Activated T-cell treated with anti-CD3 and anti-CD28 coated beads, Interleukin-2, amount 50 U/mL, for 4 hours (primary cell): ENCODE measurements at regions not wholly inside any gene's neighbourhood (a gene's known extent, or its start where the extent isn't known, plus 50 kb on each side); places are given as distances from the start of the nearest gene placed in this dataset.

Experiments
- ATAC-seq, 2 donors: fragments of 200-7000 bp; cut with Tn5 transposase; one replicate each; pipeline ENCODE4 v1.10.0; 2021
- DNase-seq: peaks from one replicate; pipeline ENCODE4 v3.0.0-alpha.2; 2020
- H3K27me3 Mint-ChIP-seq: one replicate; pipeline ENCODE4 v1.8.0; 2021; ENCODE audit warnings: low read depth, mixed read lengths
- H3K36me3 Mint-ChIP-seq: one replicate; pipeline ENCODE4 v1.8.0; 2022; ENCODE audit warnings: mixed read lengths; ENCODE audit not compliant: insufficient read depth
- H3K4me1 Mint-ChIP-seq: one replicate; pipeline ENCODE4 v1.8.0; 2021; ENCODE audit warnings: low read depth, mixed read lengths
- H3K4me3 Mint-ChIP-seq: one replicate; pipeline ENCODE4 v1.8.0; 2021; ENCODE audit warnings: mild to moderate bottlenecking, moderate library complexity, mixed read lengths
- H3K9me3 Mint-ChIP-seq: one replicate; pipeline ENCODE4 v1.8.0; 2021; ENCODE audit warnings: mixed read lengths

DNA sequence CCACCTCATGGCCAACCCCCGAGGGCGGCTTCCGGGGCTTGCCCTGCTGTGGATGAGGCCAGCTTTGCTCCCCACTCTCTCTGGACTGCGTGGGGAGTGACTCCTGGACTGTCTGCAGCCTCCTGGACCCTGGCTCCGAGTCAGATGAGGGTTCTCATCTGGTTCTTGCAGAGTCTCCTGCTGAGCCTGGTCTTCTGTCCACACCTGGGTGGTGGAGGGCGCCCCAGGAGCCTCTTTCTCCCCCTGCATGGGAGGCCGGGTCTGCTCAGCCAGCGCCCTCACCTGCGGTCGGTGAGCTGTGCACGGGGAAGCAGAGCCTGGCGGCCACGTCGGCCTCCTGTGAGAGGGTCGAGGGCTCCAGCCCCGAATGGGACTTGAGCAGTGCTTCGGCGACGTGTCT lies 78.3 kb downstream of the RTP5 start:
- Mint-ChIP-seq H3K27me3 (no peaks in the 10 kb centered on the region), H3K4me3 (no peak overlapping the region), H3K9me3 (no peaks in the 10 kb centered on the region), H3K36me3 (no peaks in the 10 kb centered on the region), H3K4me1 (no peaks in the 10 kb centered on the region)
- no peak for DNase-seq
- ATAC-seq, result no peak

DNA sequence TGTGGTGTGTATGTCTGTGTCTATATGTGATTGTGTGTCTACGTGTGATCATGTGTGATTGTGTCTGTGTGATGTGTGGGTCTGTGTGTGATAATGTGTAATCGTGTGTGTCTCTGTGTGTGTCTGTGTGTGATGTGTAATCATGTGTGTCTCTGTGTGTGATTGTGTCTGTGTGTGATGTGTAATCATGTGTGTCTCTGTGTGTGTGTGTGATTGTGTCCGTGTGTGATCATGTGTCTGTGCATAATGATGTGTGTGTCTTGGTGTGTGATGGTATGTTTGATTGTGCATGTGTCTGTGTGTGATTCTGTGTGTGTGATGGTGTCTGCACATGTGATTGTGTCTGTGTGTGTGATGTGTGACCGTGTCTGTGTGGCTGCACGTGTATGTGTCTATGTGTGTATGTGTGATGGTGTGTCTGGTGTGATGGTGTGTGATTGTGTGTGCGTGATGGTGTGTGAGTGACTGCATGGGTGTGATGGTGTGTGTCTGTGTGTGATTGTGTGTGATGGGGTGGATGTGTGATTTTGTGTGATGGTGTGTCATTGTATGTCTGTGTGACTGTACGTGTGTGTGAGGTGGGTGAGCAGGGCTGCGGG lies 78.9 kb downstream of the RTP5 start:
- Mint-ChIP-seq H3K36me3 (no peaks in the 10 kb centered on the region), H3K4me1 (no peaks in the 10 kb centered on the region), H3K4me3 (no peak overlapping the region), H3K9me3 (no peaks in the 10 kb centered on the region), H3K27me3 (no peaks in the 10 kb centered on the region)
- DNase-seq (no peak), ATAC-seq (no peak)

DNA sequence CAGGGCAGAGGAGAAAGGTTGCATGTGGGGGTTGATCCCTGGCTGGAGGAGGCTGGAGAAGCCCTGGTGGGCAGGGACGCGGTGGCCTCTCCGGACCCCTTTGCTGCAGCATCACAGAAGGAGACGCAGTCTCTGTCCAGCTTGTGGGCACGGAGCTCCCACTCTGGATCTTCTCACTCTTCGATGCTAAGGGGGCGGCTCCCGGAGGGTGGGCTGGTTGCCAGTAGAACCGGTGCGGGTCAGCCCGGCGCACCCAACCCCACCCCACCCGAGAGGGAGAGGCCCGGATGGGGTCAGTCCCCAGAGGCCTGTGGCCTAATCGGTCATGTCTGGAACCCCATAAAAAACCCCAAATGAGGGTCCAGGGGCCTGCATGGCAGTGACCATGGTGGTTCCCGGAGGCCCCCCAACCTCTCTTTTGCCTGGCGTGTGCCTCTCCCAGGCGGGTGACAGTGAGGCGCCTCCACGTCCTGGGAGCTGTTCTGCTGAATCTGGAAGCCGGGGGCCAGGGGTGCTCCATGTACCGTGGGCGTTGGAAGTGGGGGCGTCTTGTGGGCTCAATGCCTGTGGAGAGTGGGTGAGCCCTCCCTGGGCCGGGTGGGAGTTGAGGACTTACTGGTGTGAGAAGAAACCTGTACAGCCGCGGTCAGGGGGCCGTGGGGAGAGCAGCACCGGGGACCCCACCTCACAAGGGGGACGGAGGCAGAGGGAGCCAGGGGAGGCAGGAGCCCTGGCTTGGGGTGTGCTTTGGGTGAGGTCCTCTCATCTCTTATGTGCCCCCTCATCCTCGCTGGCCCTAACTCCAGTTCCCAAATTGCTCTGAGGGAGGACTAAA lies 79.6 kb downstream of the RTP5 start:
- H3K9me3 Mint-ChIP-seq, result no peaks in the 10 kb centered on the region
- ATAC-seq, result no peak

DNA sequence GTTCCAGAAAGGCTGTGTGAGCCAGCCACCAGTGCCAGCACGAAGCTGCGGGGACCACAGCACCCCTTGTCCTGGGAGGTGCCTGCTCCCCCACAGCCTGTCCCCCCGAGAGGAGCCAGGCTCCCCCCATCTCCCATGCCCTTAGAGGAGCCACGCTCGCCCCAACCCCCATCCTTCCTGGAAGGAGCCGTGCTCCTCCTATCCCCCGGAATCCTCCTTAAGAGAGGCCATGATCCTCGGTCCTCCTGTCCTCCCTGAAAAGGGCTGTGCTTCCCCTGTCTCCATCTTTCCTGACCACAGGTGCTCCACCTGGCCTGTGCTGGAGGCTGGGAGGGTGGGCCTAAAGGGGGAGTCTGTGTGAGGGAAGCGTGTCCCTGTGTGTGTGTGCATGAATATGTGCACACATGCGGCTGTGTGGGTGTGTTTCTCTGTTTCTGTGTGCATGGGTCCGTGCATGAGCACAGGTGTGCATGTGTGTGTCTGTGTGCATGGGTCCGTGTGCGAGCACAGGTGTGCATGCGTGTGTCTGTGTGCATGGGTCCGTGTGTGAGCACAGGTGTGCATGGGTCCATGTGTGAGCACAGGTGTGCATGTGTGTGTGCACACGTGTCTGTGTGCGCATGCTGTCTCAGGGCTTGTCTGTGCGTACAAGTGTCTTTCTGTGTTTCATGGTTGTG lies 80.3 kb downstream of the RTP5 start:
- Mint-ChIP-seq H3K4me1 (no peaks in the 10 kb centered on the region), H3K27me3 (no peaks in the 10 kb centered on the region), H3K9me3 (no peaks in the 10 kb centered on the region), H3K36me3 (no peaks in the 10 kb centered on the region), H3K4me3 (no peak overlapping the region)
- no peak for DNase-seq
- ATAC-seq, result no peak

More for the DNA sequence above, 79.6 kb downstream of the RTP5 start:
- no peak for DNase-seq
- Mint-ChIP-seq H3K36me3 (no peaks in the 10 kb centered on the region), H3K27me3 (no peaks in the 10 kb centered on the region), H3K4me3 (no peak overlapping the region), H3K4me1 (no peaks in the 10 kb centered on the region)

DNA sequence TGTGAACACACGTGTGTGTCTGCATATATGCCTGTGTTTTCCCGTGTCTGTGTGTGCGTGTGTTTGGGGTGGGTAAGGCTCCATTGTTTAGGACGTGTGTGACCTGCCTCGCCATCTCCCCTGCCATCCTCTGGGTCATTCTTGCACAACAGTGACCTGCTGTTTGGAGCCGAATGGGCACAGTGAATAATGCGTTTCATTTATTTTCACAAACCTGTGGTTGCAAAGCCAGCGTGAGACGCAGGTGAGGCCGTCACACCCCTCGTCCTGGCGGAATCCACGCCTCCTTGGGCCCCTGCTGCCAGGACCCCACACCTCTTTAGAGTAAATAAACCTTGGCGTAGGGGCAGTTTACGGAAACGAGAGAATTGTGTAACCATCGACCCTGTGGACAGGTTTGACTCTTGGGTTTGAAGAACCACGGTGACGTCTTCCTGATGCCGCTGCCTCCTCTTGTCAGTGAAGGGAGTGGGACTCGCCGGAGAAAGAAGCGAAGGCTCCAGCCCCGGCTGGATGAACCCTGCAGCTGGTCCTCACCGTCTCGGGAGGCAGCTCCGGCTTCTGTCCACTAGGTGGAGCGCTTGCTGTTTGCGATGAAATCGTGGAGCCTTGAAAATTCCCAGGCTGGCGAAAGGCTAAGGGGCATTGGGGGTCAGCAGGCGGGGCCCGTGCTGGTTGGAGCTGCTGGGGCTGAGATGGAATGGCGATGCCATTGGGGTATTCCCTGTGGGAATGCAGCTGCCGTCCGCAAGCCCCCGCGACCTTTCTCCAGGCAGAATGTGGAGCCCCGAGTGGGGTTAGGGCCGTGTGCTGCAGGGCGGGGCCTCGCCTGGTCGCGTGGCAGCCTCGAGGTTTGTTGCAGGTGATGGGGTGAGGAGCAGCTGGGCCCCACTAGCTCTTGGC lies 81.1 kb downstream of the RTP5 start:
- Mint-ChIP-seq H3K4me3 (no peak overlapping the region), H3K9me3 (no peaks in the 10 kb centered on the region), H3K4me1 (no peaks in the 10 kb centered on the region), H3K27me3 (no peaks in the 10 kb centered on the region), H3K36me3 (no peaks in the 10 kb centered on the region)
- peak; percentile 68 for DNase-seq
- peak; percentile 52 to 75 for ATAC-seq

DNA sequence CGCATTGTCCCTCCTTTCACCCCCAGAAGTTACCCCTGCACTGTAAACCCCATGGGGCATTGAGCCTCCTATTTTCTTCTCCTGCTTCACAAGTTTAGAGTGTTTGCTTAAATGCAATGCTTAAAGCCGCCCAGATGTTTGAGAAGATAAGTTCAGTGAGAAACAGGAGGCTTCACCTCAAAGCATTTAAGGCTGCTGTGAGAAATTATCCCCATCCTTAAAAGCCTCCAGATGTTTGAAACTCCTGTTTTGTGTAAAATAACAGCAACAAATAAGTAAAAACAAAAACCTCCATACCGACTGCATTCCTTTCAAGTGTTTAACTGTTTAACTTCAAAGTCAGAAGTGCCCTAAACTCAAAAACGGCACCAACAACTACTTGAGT lies 81.8 kb downstream of the RTP5 start:
- H3K4me3 Mint-ChIP-seq, result no peak overlapping the region
- no peaks in the 10 kb centered on the region for H3K4me1 Mint-ChIP-seq
- no peaks in the 10 kb centered on the region for H3K36me3 Mint-ChIP-seq

DNA sequence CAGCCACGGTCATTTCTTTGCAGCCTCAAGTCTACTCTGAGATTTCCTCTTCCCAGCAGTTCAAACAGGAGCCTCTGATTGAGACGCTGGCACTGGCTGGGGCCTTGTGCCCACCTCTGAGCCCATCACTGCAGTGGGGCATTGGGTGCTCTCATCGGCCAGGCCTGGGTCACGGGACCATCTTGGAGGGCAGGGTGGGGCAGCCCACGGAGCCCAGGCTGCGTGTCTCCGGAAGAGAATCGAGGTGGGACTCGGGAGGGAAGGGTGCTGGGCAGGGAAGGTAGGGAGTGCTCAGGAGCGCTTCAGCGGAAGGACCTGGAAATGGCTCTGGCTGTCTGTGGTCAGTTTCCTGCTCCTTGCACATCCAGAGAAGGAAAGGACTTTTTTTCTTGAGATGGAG lies 82.4 kb downstream of the RTP5 start:
- no peak overlapping the region for H3K4me3 Mint-ChIP-seq
- H3K9me3 Mint-ChIP-seq, result no peaks in the 10 kb centered on the region
- H3K36me3 Mint-ChIP-seq, result no peaks in the 10 kb centered on the region
- no peaks in the 10 kb centered on the region for H3K4me1 Mint-ChIP-seq
- DNase-seq (no peak), ATAC-seq (no peak)
- H3K27me3 Mint-ChIP-seq, result no peaks in the 10 kb centered on the region

More for the DNA sequence above, 81.8 kb downstream of the RTP5 start:
- Mint-ChIP-seq H3K9me3 (no peaks in the 10 kb centered on the region), H3K27me3 (no peaks in the 10 kb centered on the region)
- DNase-seq (no peak), ATAC-seq (no peak)

DNA sequence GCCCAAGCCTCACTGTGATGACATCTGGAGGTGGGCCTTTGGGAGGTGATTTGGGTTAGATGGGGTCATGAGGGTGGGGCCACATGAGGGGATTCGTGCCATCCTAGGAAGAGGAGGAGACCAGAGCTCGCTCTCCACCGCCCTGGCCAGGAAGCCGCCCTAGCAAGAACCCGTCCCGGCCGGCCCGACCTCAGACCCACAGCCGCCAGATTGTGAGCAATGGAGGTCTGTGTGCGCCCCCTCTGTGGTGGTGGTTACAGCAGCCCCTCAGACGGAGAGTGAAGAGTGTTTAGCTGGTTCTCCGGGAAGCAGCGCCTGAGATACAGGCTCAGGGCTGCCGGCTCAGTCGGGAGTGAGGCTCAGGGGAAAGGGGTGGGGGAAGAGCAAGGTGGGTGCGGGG lies 83.3 kb downstream of the RTP5 start:
- no peaks in the 10 kb centered on the region for H3K9me3 Mint-ChIP-seq
- no peaks in the 10 kb centered on the region for H3K27me3 Mint-ChIP-seq
- H3K36me3 Mint-ChIP-seq, result no peaks in the 10 kb centered on the region
- H3K4me3 Mint-ChIP-seq, result no peak overlapping the region
- H3K4me1 Mint-ChIP-seq, result no peaks in the 10 kb centered on the region
- no peak for DNase-seq
- ATAC-seq, result no peak

DNA sequence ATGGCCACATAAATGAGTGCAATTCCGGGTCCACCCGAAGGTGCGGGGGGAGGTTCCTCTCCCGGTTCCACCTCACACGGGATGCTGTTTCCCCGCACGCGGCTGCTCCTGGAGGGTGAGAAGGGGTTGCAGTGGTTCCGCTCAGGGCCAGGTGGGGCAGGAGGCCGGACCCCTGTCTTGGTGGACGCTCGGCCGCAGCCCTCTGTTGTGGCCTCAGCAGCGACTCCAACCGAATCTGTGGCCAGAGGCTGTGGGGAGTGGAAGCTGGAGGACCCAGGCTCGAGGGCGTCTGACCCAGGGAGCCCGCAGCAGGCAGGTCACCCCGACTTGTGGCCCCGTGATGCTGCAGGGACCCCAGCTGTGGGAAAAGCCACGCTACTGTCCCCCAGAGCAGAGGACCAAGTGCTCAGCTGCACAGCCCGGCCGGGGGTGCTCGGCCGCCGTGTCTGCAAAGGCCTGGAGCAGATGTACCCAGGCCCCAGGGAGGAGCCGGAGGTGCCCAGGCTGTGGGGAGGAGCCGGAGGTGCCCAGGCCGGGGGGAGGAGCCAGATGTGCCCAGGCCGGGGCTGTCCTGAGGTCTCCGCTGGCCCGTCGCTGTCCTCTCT lies 83.9 kb downstream of the RTP5 start:
- no peaks in the 10 kb centered on the region for H3K36me3 Mint-ChIP-seq
- ATAC-seq, result no peak
- no peak overlapping the region for H3K4me3 Mint-ChIP-seq
- no peak for DNase-seq
- no peaks in the 10 kb centered on the region for H3K27me3 Mint-ChIP-seq
- no peaks in the 10 kb centered on the region for H3K4me1 Mint-ChIP-seq
- H3K9me3 Mint-ChIP-seq, result no peaks in the 10 kb centered on the region

DNA sequence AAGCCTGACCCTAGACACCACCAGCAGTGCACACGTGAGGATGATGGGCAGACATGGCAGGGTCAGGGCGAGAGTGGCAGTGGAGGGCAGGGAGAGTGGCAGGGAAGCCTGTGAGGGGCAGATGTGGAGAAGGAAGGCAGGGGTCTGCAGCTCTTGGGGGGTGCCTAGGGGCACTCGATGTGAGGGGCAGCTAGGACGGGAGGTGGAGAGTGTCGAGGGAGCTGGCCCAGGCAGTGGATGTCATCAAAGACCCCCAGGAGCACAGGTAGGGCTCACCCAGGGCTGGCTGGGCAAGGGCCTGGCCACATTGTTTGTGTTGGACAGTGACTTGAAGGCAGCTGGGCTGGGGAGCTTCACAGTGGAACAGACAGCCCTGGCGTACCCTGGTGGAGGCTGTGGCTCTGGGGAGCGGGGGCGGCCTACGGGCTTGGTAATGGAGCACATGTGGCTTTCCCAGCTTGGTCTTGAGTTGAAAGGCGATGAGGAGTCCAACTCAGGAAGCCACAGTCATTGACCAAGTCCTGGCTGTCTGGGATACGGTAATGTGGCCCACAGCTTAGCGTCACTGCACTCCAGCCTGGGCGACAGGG lies 87.1 kb downstream of the RTP5 start:
- H3K4me1 Mint-ChIP-seq, result no peaks in the 10 kb centered on the region
- no peak overlapping the region for H3K4me3 Mint-ChIP-seq
- H3K9me3 Mint-ChIP-seq, result no peaks in the 10 kb centered on the region
- H3K27me3 Mint-ChIP-seq, result no peaks in the 10 kb centered on the region
- peaks cover 6% of the 10 kb centered on the region for H3K36me3 Mint-ChIP-seq
- DNase-seq (no peak), ATAC-seq (no peak)

DNA sequence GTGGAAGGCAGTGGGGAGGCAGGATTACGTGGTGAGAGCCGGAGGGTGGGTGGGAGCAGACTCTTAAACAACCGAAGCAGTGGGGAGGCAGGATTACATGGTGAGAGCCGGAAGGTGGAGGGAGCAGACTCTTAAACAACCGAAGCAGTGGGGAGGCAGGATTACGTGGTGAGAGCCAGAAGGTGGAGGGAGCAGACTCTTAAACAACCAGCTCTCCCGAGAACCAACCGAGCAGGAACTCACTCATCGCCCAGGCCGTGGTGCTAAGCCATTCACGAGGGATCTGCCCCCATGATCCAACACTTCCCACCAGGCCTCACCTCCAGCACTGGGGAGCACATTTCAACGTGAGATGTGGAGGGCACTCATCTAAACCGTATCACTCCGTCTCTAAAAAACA lies 87.7 kb downstream of the RTP5 start:
- Mint-ChIP-seq H3K36me3 (peaks cover 6% of the 10 kb centered on the region), H3K4me1 (peaks cover 3% of the 10 kb centered on the region), H3K4me3 (no peak overlapping the region), H3K27me3 (no peaks in the 10 kb centered on the region), H3K9me3 (no peaks in the 10 kb centered on the region)
- DNase-seq (no peak), ATAC-seq (no peak)

DNA sequence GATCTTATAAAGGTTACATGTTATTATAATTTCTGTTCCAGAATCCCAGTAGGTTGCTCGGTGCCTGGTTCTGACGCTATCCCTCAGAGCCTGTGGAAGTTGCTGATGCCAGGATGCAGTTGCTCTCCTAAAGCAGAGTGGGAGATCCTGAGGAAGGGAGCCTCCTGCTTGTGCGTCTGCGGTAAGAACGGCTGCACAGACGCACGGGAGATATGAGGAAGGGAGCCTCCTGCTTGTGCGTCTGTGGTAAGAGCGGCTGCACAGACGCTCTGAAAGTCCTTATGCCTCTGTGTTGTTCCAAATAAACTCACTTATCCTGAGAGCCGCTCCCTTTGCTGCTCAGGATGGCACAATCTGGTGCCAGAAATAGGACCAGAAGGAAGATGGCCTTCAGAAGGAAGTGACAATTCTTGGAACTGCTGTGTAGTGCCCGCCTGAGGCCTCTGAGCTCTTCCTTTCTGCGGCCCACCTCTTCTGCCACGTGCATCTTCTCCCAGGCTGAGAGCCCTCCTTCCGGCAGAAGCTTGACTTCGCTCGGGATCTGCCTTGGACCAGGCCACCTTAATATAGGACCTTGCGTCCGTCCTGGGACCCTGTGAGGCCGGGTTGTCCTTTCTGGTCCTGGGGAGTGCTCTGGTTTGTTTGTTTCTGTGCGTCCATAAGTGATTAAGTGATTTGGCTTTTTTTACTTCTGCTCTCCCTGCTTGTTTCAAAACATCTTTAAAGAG lies 89.5 kb downstream of the RTP5 start:
- no peak overlapping the region for H3K4me3 Mint-ChIP-seq
- H3K36me3 Mint-ChIP-seq, result peaks cover 6% of the 10 kb centered on the region
- peaks cover 8% of the 10 kb centered on the region for H3K4me1 Mint-ChIP-seq
- no peak for DNase-seq
- ATAC-seq, result no peak
- H3K9me3 Mint-ChIP-seq, result no peaks in the 10 kb centered on the region
- H3K27me3 Mint-ChIP-seq, result no peaks in the 10 kb centered on the region

DNA sequence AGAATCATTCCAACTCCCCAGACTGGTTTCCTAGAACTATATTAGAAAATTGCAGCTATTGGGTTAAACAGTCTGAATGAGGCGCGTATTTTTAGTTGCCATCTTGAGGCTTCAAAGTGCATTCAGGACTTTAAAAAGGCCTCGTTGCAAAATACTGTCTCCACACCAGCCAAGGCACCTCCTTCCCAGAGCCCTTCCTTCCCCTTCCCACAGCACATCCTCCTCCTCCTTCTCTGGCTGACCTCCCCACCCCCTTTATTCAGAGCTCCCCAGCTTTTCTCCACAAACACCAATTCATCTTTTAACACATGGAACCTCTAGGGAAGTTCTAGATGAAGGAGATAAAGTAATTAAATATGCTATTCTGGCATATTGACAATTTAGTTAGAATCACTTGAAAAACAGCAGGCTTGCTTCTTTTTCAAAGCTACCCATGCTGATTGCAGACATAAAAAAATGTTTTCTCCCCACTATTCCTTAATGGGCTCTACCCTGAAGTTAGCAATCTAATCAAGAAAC lies 90.3 kb downstream of the RTP5 start:
- Mint-ChIP-seq H3K4me3 (no peak overlapping the region), H3K4me1 (peaks cover 10% of the 10 kb centered on the region), H3K9me3 (no peaks in the 10 kb centered on the region), H3K36me3 (peaks cover 6% of the 10 kb centered on the region), H3K27me3 (no peaks in the 10 kb centered on the region)
- DNase-seq, result no peak
- no peak for ATAC-seq
